ENCODE measurements at regions not wholly inside any gene's neighbourhood (a gene's known extent, or its start where the extent isn't known, plus 50 kb on each side); places are given as distances from the start of the nearest gene placed in this dataset. TPM values are rescaled to one million over a fixed set of nuclear protein-coding genes. Genes with fewer than 3 reads are reported as not detected.

Small RNA genes lying in the stretch of these regions (small RNA-seq; reads per million reads assigned to genes)
- not detected for gene RNA5SP484

All from HT1080 (cell line).